ENCODE measurements at regions not wholly inside any gene's neighbourhood (a gene's known extent, or its start where the extent isn't known, plus 50 kb on each side); places are given as distances from the start of the nearest gene placed in this dataset.

DNA sequence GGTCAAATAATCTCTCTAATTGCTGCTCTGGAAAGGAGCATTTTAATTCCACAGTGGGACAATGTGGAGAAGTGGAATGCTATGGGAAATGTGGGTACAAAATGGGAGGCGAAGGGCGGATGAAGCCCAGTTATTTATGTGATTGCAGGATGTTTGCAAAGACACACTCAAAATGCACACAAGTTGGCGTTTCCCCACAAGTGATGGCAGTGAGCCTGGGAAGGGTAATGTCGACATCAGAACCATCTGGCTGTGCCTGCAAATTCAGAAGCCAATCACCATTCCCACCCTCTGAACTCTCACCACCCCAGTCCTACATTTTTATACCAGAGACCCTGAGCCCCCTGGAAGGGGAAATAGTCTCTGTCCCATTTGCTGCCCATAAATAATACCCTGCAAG is 201.1 kb downstream of the SOX9 start:
- TF ChIP-seq GATA2 (IDR thresholded peaks at IDR 0.05; ENCODE audit: low read depth, low read length) (no peak), GATA3 (IDR thresholded peaks at IDR 0.05; ENCODE audit: low read depth, low read length) (no peak)
